ENCODE measurements at regions not wholly inside any gene's neighbourhood (a gene's known extent, or its start where the extent isn't known, plus 50 kb on each side); places are given as distances from the start of the nearest gene placed in this dataset.
"Not testable (repeated sequence)": the region's sequence is repeated elsewhere in the genome, so short reads cannot be mapped to it uniquely, and the experiment has no call there.

DNA sequence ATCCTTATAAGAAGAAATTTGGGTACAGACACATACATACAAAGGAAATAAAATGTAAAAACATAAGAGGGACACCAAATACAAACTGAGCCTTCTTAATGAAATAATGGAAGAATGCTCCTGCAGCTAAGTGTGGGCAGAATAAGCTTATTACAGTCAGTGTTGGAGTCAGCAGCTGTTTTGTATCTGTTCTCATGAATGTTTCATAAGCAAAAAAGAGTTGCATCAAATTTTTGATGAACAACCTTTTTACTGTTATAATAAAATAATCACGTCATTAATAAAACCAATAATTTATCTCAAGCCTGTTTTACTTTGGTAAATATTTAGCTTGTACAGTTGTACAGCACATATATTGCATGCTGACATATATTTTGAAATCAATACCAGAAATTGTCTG is 545.6 kb downstream of the LRRC70 start:
- WGBS: 68% methylated on average over 1 of the region's 1 CpG
- Histone ChIP-seq H3K27ac (ENCODE audit: low read depth) (no peak overlapping the region), H3K36me3 (ENCODE audit: insufficient read depth) (no peaks in the 10 kb centered on the region), H3K4me1 (ENCODE audit: insufficient read depth) (no peaks in the 10 kb centered on the region), H3K4me3 (ENCODE audit: low read depth, low read length) (no peak overlapping the region)
- no peak for DNase-seq (ENCODE audit: extremely low spot score)

DNA sequence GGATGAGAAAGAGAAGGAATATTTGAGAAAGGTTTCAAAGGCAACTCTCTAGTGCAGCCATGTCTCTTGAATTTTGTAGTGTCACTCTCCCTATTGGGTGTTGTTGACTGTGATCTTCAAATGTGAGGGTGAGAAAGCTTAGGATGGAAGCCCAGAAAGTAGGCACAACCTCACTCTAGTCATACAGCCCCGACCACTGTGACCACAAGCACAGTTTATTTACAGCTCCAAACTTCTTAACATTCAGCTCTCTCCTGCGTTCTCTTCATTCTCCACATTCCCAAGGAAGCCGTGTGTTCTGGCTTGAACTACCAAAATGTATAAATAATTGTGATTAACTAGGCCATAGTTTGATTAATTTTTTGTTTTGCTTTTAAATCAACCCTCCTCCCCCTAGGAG is 542.9 kb downstream of the LRRC70 start:
- 61% methylated on average over 3 of the region's 3 CpGs for WGBS
- no peaks in the 10 kb centered on the region for H3K36me3 ChIP-seq (ENCODE audit: insufficient read depth)
- no peak overlapping the region for H3K27ac ChIP-seq (ENCODE audit: low read depth)
- H3K4me3 ChIP-seq (ENCODE audit: low read depth, low read length): no peak overlapping the region
- H3K4me1 ChIP-seq (ENCODE audit: insufficient read depth): no peaks in the 10 kb centered on the region
- no peak for DNase-seq (ENCODE audit: extremely low spot score)

DNA sequence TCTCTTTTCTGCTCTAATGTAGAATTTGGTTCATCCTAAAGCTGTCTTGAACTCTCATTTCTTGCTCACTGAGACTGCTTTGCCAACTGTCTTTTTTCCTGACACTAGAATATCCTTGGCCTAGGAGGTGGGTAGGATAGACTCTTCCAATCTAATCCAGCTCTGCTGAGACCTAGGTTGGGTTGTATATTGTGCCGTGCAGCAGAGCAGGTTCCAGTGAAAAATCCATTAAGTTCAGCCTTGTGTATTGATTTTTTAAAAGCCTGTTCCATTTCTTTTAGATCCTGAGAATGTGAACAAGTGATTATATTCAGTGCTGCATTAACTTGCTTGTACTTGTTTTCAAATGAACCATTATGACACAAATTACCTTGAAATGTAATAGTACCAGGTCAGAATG is 539.6 kb downstream of the LRRC70 start:
- DNase-seq (ENCODE audit: extremely low spot score): no peak
- Histone ChIP-seq H3K27ac (ENCODE audit: low read depth) (no peak overlapping the region), H3K36me3 (ENCODE audit: insufficient read depth) (no peaks in the 10 kb centered on the region), H3K4me3 (ENCODE audit: low read depth, low read length) (no peak overlapping the region), H3K4me1 (ENCODE audit: insufficient read depth) (no peaks in the 10 kb centered on the region)
- WGBS: 89% methylated on average over 1 of the region's 1 CpG

DNA sequence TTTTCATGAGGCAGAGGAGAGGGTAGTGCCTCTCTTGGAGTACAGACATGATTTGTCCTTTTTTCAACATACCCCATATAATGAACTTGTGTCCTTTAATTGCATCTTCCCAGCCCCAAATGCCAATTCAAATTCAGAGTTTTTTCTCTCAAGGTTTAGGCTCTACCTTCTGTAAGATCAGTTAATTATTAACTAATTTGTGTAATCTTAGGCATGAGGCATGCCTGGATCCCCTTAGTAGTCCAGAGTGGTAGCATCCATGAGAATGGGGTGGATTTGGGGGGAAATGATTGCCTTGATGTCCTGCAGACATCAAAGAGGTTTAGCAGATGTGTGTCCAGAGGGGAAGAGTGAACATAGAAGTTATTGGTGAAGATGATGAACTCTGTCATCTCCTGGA is 533.3 kb downstream of the LRRC70 start:
- no peak for DNase-seq (ENCODE audit: extremely low spot score)
- H3K27ac ChIP-seq (ENCODE audit: low read depth): no peak overlapping the region
- H3K36me3 ChIP-seq (ENCODE audit: insufficient read depth): no peaks in the 10 kb centered on the region
- no peak overlapping the region for H3K4me3 ChIP-seq (ENCODE audit: low read depth, low read length)
- H3K4me1 ChIP-seq (ENCODE audit: insufficient read depth): no peaks in the 10 kb centered on the region

DNA sequence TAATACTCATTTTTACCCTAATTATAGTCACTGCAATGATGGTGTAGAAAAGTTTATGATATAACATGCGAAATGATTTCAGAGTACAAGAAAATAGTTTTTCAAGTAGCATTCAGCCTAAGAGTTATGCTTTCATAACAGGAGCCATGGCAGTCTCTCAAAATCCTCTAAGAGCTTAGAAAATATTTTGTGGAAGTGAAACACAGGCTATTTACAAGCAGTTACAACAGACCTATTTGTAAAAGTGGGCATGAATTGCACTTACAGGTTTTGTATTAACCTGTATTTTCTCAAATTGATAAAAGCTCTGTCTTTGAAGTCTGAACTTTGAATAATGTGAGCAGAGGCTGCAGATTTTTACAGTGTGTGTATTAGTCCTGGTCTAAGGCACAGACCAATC is 523.3 kb downstream of the LRRC70 start:
- 84% methylated on average over 1 of the region's 1 CpG for WGBS
- DNase-seq (ENCODE audit: extremely low spot score): no peak
- Histone ChIP-seq H3K36me3 (ENCODE audit: insufficient read depth) (no peaks in the 10 kb centered on the region), H3K4me1 (ENCODE audit: insufficient read depth) (no peaks in the 10 kb centered on the region), H3K4me3 (ENCODE audit: low read depth, low read length) (no peak overlapping the region), H3K27ac (ENCODE audit: low read depth) (no peak overlapping the region)

- no peaks in the 10 kb centered on the region for H3K4me1 ChIP-seq (ENCODE audit: insufficient read depth)
- H3K4me3 ChIP-seq (ENCODE audit: low read depth, low read length): no peak overlapping the region
- H3K27ac ChIP-seq (ENCODE audit: low read depth): no peak overlapping the region
- no peak for DNase-seq (ENCODE audit: extremely low spot score)
- 38% methylated on average over 1 of the region's 1 CpG for WGBS
- H3K36me3 ChIP-seq (ENCODE audit: insufficient read depth): no peaks in the 10 kb centered on the region
Measured at GRCh38 chr5:63097286-63097685, 518.7 kb downstream of the LRRC70 start.

DNA sequence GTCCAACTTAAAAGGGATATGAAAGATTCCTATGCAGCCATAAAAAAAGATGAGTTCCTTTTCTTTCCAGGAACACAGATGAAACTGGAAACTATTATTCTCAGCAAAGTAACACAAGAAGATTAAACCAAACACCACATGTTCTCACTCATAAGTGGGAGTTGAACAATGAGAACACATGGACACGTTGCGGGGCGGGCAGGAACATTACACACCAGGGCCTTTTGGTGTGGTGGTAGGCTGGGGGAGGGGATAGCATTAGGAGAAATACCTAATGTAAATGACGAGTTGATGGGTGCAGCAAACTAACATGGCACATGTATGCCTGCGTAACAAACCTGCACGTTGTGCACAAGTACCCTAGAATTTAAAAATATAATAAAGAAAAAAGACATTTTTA is 516.1 kb downstream of the LRRC70 start:
- Histone ChIP-seq H3K36me3 (ENCODE audit: insufficient read depth) (no peaks in the 10 kb centered on the region), H3K4me1 (ENCODE audit: insufficient read depth) (no peaks in the 10 kb centered on the region), H3K4me3 (ENCODE audit: low read depth, low read length) (no peak overlapping the region), H3K27ac (ENCODE audit: low read depth) (no peak overlapping the region)
- no peak for DNase-seq (ENCODE audit: extremely low spot score)
- WGBS: 84% methylated on average over 6 of the region's 6 CpGs

DNA sequence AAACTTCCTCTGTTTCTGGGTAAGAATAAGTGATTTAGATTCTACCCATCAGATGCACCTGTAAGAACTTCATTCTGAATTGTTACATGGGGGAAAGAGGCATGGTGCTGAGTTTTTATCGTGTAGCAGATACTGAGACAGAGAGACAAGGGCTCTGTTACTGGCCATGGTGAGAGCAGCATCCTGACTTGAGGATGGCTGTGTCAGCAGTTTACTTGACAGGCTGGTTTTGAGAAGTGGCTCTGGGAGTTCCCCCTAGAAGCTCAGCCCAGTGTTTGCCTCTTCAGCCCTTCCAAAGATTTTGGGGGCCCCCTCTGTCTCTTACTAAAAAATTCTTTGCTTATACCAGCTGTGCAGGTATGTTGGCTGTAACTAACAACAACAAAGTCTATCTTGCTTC is 510.5 kb downstream of the LRRC70 start:
- WGBS: 42% methylated on average over 1 of the region's 1 CpG
- no peaks in the 10 kb centered on the region for H3K36me3 ChIP-seq (ENCODE audit: insufficient read depth)
- H3K4me1 ChIP-seq (ENCODE audit: insufficient read depth): no peaks in the 10 kb centered on the region
- DNase-seq (ENCODE audit: extremely low spot score): no peak
- no peak overlapping the region for H3K4me3 ChIP-seq (ENCODE audit: low read depth, low read length)
- H3K27ac ChIP-seq (ENCODE audit: low read depth): no peak overlapping the region

GRCh38 chr5:63085561-63085960 is 506.9 kb downstream of the LRRC70 start:
- no peaks in the 10 kb centered on the region for H3K4me1 ChIP-seq (ENCODE audit: insufficient read depth)
- no peak for DNase-seq (ENCODE audit: extremely low spot score)
- 13% methylated on average over 2 of the region's 2 CpGs for WGBS

DNA sequence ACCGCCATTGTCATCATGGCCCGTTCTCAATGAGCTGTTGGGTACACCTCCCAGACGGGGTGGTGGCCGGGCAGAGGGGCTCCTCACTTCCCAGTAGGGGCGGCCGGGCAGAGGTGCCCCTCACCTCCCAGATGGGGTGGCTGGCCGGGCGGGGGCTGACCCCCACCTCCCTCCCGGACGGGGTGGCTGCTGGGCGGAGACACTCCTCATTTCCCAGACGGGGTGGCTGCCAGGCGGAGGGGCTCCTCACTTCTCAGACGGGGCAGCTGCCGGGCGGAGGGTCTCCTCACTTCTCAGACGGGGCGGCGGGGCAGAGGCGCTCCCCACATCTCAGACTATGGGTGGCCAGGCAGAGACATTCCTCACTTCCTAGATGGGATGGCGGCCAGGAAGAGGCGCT is 505.1 kb downstream of the LRRC70 start:
- 91% methylated on average over 20 of the region's 22 CpGs for WGBS
- H3K4me3 ChIP-seq (ENCODE audit: low read depth, low read length): not testable (repeated sequence)

More at GRCh38 chr5:63085561-63085960, 506.9 kb downstream of the LRRC70 start:
- Histone ChIP-seq H3K4me3 (ENCODE audit: low read depth, low read length) (no peak overlapping the region), H3K27ac (ENCODE audit: low read depth) (no peak overlapping the region), H3K36me3 (ENCODE audit: insufficient read depth) (no peaks in the 10 kb centered on the region)

DNA sequence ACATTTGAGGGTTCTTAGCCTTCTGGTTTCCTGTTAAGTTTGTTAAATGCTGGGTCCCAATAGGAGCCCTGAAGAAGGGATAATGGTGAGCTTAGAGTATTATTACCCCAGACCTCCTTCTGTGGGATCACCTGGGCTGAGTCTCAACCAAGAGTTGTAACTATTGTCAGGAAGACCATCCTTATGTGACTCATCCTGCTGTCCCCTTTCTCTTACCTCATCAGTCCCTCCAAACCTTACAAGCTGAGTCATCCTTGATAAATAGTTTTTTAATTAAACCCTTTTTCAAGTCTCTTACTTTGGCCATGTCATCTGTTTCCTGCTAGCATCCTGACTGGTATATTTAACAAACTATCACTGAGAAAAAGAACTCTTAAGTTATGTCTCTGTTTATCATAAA is 502.8 kb downstream of the LRRC70 start:
- H3K4me1 ChIP-seq (ENCODE audit: insufficient read depth): no peaks in the 10 kb centered on the region
- H3K27ac ChIP-seq (ENCODE audit: low read depth): no peak overlapping the region
- no peak overlapping the region for H3K4me3 ChIP-seq (ENCODE audit: low read depth, low read length)
- no peak for DNase-seq (ENCODE audit: extremely low spot score)
- H3K36me3 ChIP-seq (ENCODE audit: insufficient read depth): no peaks in the 10 kb centered on the region

More for the DNA sequence above, 505.1 kb downstream of the LRRC70 start:
- H3K4me1 ChIP-seq (ENCODE audit: insufficient read depth); DNase-seq (ENCODE audit: extremely low spot score); H3K36me3 ChIP-seq (ENCODE audit: insufficient read depth); H3K27ac ChIP-seq (ENCODE audit: low read depth): not testable (repeated sequence)

DNA sequence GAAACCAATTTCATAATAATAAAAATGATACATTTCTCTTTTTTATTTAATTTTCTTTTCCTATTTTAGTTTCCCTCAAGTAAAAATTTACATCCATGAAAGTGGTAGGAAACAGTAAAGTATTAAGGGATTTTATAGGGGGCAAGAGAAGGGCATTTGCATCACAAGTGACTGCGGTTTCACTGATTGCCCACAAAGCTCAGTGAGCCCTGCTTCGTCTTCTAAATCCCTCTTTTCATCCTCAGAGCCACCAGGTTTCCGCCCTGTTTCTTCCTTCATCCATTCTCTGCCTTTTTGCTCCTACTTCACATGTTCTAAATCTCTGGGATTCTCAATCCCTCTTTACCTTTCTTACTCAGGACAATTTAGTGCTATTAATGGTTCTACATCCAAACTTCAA is 491.4 kb downstream of the LRRC70 start:
- DNase-seq (ENCODE audit: extremely low spot score): no peak
- H3K4me1 ChIP-seq (ENCODE audit: insufficient read depth): no peaks in the 10 kb centered on the region
- no peak overlapping the region for H3K27ac ChIP-seq (ENCODE audit: low read depth)
- no peak overlapping the region for H3K4me3 ChIP-seq (ENCODE audit: low read depth, low read length)
- 74% methylated on average over 3 of the region's 3 CpGs for WGBS
- no peaks in the 10 kb centered on the region for H3K36me3 ChIP-seq (ENCODE audit: insufficient read depth)

DNA sequence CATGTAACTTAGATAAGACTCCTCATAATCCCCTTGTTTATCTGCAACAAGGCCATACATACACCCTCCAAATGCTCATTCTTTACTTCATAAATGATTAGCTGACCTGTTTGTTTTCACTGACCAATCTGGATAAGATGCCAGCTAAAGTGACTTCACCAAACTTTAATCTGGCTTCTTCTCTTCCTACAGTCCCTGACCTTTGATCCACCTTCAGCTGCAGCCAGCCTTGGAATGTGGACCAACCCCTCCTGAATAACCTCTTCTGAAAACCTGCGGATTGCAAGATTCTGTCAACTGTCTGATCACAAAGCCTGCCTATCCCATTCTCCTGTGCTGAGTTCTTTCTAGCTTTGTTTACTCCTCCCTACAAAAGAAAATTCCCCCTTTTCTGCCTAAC is 476.8 kb downstream of the LRRC70 start:
- H3K27ac ChIP-seq (ENCODE audit: low read depth): no peak overlapping the region

GRCh38 chr5:63053019-63053638 is 474.5 kb downstream of the LRRC70 start:
- DNase-seq (ENCODE audit: extremely low spot score): no peak
- H3K4me3 ChIP-seq (ENCODE audit: low read depth, low read length): no peak overlapping the region
- 47% methylated on average over 6 of the region's 6 CpGs for WGBS
- H3K36me3 ChIP-seq (ENCODE audit: insufficient read depth): no peaks in the 10 kb centered on the region
- no peak overlapping the region for H3K27ac ChIP-seq (ENCODE audit: low read depth)
- no peaks in the 10 kb centered on the region for H3K4me1 ChIP-seq (ENCODE audit: insufficient read depth)

More for the DNA sequence above, 476.8 kb downstream of the LRRC70 start:
- Histone ChIP-seq H3K36me3 (ENCODE audit: insufficient read depth) (no peaks in the 10 kb centered on the region), H3K4me3 (ENCODE audit: low read depth, low read length) (no peak overlapping the region), H3K4me1 (ENCODE audit: insufficient read depth) (no peaks in the 10 kb centered on the region)
- DNase-seq (ENCODE audit: extremely low spot score): no peak
- 71% methylated on average over 1 of the region's 1 CpG for WGBS

GRCh38 chr5:63050916-63051315 is 472.3 kb downstream of the LRRC70 start:
- H3K27ac ChIP-seq (ENCODE audit: low read depth): no peak overlapping the region
- H3K36me3 ChIP-seq (ENCODE audit: insufficient read depth): no peaks in the 10 kb centered on the region
- no peaks in the 10 kb centered on the region for H3K4me1 ChIP-seq (ENCODE audit: insufficient read depth)
- DNase-seq (ENCODE audit: extremely low spot score): no peak
- 17% methylated on average over 2 of the region's 2 CpGs for WGBS
- H3K4me3 ChIP-seq (ENCODE audit: low read depth, low read length): no peak overlapping the region

Measured in urinary bladder (tissue), 3 donors.